Spleen (tissue), 11 donors: ENCODE measurements at regions not wholly inside any gene's neighbourhood (a gene's known extent, or its start where the extent isn't known, plus 50 kb on each side); places are given as distances from the start of the nearest gene placed in this dataset.

Source experiments
- DNase-seq: peaks from one replicate; pipeline ENCODE4 v3.0.0-alpha.2; 2020
- H3K27ac ChIP-seq, 8 donors: fragments of 200-600 bp; sonication (generic) in 7 of 8; 1 replicate in 4 of 8; 2 replicates in 4 of 8; pipeline versions ENCODE4 v1.5.0 to v1.8.0; 2016 to 2021; ENCODE audit warnings: inconsistent platforms in 4 of 8, mild to moderate bottlenecking in 4 of 8, moderate library complexity in 1 of 8
- H3K27me3 ChIP-seq, 7 donors: fragments of 200-600 bp; sonication (generic) in 6 of 7; replicated peaks in 1 of 7; 1 replicate in 4 of 7; 2 replicates in 3 of 7; pipeline versions ENCODE4 v1.5.0 to v1.8.0; 2016 to 2021; ENCODE audit warnings: inconsistent platforms in 3 of 7, mild to moderate bottlenecking in 1 of 7
- H3K36me3 ChIP-seq, 6 donors: fragments of 200-600 bp; sonication (generic) in 5 of 6; 1 replicate in 4 of 6; 2 replicates in 2 of 6; pipeline versions ENCODE4 v1.5.0 to v1.8.0; 2016 to 2021; ENCODE audit warnings: inconsistent platforms in 2 of 6
- H3K4me1 ChIP-seq, 6 donors: fragments of 200-600 bp; sonication (generic) in 5 of 6; 1 replicate in 3 of 6; 2 replicates in 3 of 6; pipeline versions ENCODE4 v1.5.0 to v1.8.0; 2016 to 2021; ENCODE audit warnings: inconsistent platforms in 3 of 6
- H3K4me3 ChIP-seq, 8 donors: fragments of 200-600 bp; sonication (generic) in 7 of 8; 1 replicate in 4 of 8; 2 replicates in 4 of 8; pipeline versions ENCODE4 v1.5.0 to v1.8.0; 2016 to 2021; ENCODE audit warnings: inconsistent platforms in 4 of 8, mild to moderate bottlenecking in 4 of 8, moderate library complexity in 2 of 8
- H3K9me3 ChIP-seq, 8 donors: fragments of 200-600 bp; sonication (generic) in 7 of 8; 1 replicate in 4 of 8; 2 replicates in 4 of 8; pipeline versions ENCODE4 v1.5.0 to v1.8.0; 2016 to 2021; ENCODE audit warnings: inconsistent platforms in 4 of 8
- CTCF ChIP-seq, 11 experiments: fragments of 200-600 bp in 7 of 11; fragments of 450-650 bp in 4 of 11; sonication (generic) in 4 of 11; IDR thresholded peaks in 8 of 11; conservative IDR thresholded peaks in 3 of 11; 1 replicate in 7 of 11; 2 replicates in 4 of 11; pipeline versions ENCODE4 v1.4.0 to v1.8.0; 2016 to 2021; ENCODE audit warnings: antibody characterized with exemption in 11 of 11, inconsistent platforms in 4 of 11, mild to moderate bottlenecking in 1 of 11
- POLR2A ChIP-seq, 3 donors: fragments of 450-650 bp; IDR thresholded peaks; one replicate each; pipeline ENCODE4 v1.5.1; 2017; ENCODE audit warnings: antibody characterized with exemption in 3 of 3, mild to moderate bottlenecking in 1 of 3
- POLR2AphosphoS5 ChIP-seq, 3 donors: sonication (generic); formaldehyde crosslinking; IDR thresholded peaks; one replicate each; pipeline ENCODE4 v1.5.1; 2017; ENCODE audit warnings: antibody characterized with exemption in 3 of 3
- WGBS, 5 donors: extraction: QIAGEN DNeasy Blood & Tissue Kit in 3 of 5; methylation state at CpG; one replicate each; pipeline versions ENCODE4 v1.1.5 to v1.1.7; 2013 to 2018; 5-methylcytosine and 5-hydroxymethylcytosine counted together
- intact Hi-C: fragments of 100-400 bp; cut with DNase I; formaldehyde crosslinking; loops from one replicate; pipeline ENCODE4 v1.15.0; 2023; ENCODE audit warnings: low total_unique reads
- donor health status: healthy with polysubstance abuse.
- donor health status: DM: no; HTN: no; CAD: no; lungs with moderate emphysema.
- donor health status: DM: no; HTN: no; CAD: no.
- donor health status: Bipolar disorder and iron deficiency.
- donor health status: healthy.
- donor health status: DM: no; HTN: no; CAD: no.
- donor health status: DM: yes; HTN: yes; CAD: no.

GRCh38 chr1:90607736-90608135 lies 109.4 kb downstream of the BARHL2 start:
- Histone ChIP-seq H3K4me1 (no peaks in the 10 kb centered on the region), H3K27ac (no peak overlapping the region), H3K4me3 (no peak overlapping the region), H3K9me3 (no peaks in the 10 kb centered on the region), H3K27me3 (no peaks in the 10 kb centered on the region), H3K36me3 (no peaks in the 10 kb centered on the region)
- TF ChIP-seq CTCF (IDR thresholded peaks at IDR 0.05 in 8 of 11, conservative IDR thresholded peaks at IDR 0.05 in 3 of 11) (no peak), POLR2A (IDR thresholded peaks at IDR 0.05) (no peak), POLR2AphosphoS5 (IDR thresholded peaks at IDR 0.05) (no peak)
- 71 to 82% (median 80%) methylated on average over 4 of the region's 4 CpGs for WGBS, 5 donors
- intact Hi-C loops: no loop called here
- DNase-seq: no peak

- H3K27me3 ChIP-seq: no peaks in the 10 kb centered on the region
- H3K4me1 ChIP-seq: no peaks in the 10 kb centered on the region
- H3K36me3 ChIP-seq: no peaks in the 10 kb centered on the region
- H3K4me3 ChIP-seq: no peak overlapping the region
- H3K9me3 ChIP-seq: peaks cover 0 to 7% (median 1%) of the 10 kb centered on the region in 8 donors
- 67 to 79% (median 70%) methylated on average over 1 of the region's 1 CpG for WGBS, 5 donors
- no peak for TF ChIP-seq POLR2AphosphoS5 (IDR thresholded peaks at IDR 0.05)
- TF ChIP-seq CTCF (IDR thresholded peaks at IDR 0.05 in 8 of 11, conservative IDR thresholded peaks at IDR 0.05 in 3 of 11): no peak
- no peak for TF ChIP-seq POLR2A (IDR thresholded peaks at IDR 0.05)
- intact Hi-C loops: no loop called here
- no peak overlapping the region for H3K27ac ChIP-seq
- DNase-seq: no peak
Observed at GRCh38 chr1:90605070-90605469, 112.0 kb downstream of the BARHL2 start.

- Histone ChIP-seq H3K27me3 (peaks cover 0 to 5% (median 0%) of the 10 kb centered on the region in 7 donors), H3K27ac (no peak overlapping the region), H3K36me3 (no peaks in the 10 kb centered on the region), H3K4me1 (no peaks in the 10 kb centered on the region), H3K4me3 (no peak overlapping the region), H3K9me3 (peaks cover 3 to 73% (median 47%) of the 10 kb centered on the region in 8 donors)
- intact Hi-C loops: no loop called here
- DNase-seq: no peak
- TF ChIP-seq POLR2AphosphoS5 (IDR thresholded peaks at IDR 0.05): no peak
- TF ChIP-seq POLR2A (IDR thresholded peaks at IDR 0.05): no peak
- no peak for TF ChIP-seq CTCF (IDR thresholded peaks at IDR 0.05 in 8 of 11, conservative IDR thresholded peaks at IDR 0.05 in 3 of 11)
Observed at GRCh38 chr1:90593312-90593711, 123.8 kb downstream of the BARHL2 start.

- TF ChIP-seq CTCF (IDR thresholded peaks at IDR 0.05 in 8 of 11, conservative IDR thresholded peaks at IDR 0.05 in 3 of 11): no peak
- TF ChIP-seq POLR2AphosphoS5 (IDR thresholded peaks at IDR 0.05): no peak
- no peak for TF ChIP-seq POLR2A (IDR thresholded peaks at IDR 0.05)
- no peak for DNase-seq
- Histone ChIP-seq H3K4me3 (no peak overlapping the region), H3K27ac (no peak overlapping the region), H3K27me3 (peaks cover 0 to 7% (median 0%) of the 10 kb centered on the region in 7 donors), H3K9me3 (peaks cover 0 to 60% (median 34%) of the 10 kb centered on the region in 8 donors), H3K36me3 (no peaks in the 10 kb centered on the region), H3K4me1 (no peaks in the 10 kb centered on the region)
- WGBS, 5 donors: 67 to 73% (median 68%) methylated on average over 10 of the region's 10 CpGs
- intact Hi-C loops: no loop called here
Observed at GRCh38 chr1:90591970-90592356, 125.1 kb downstream of the BARHL2 start.
